Activated gamma-delta T cell treated with anti-CD3 and anti-CD28 coated beads, Interleukin-2, amount 50 U/mL, for 16 hours (primary cell): ENCODE measurements at regions not wholly inside any gene's neighbourhood (a gene's known extent, or its start where the extent isn't known, plus 50 kb on each side); places are given as distances from the start of the nearest gene placed in this dataset.

Source experiments
- DNase-seq: peaks from one replicate; pipeline ENCODE4 v3.0.0-alpha.2; 2020; ENCODE audit warnings: low read depth

DNA sequence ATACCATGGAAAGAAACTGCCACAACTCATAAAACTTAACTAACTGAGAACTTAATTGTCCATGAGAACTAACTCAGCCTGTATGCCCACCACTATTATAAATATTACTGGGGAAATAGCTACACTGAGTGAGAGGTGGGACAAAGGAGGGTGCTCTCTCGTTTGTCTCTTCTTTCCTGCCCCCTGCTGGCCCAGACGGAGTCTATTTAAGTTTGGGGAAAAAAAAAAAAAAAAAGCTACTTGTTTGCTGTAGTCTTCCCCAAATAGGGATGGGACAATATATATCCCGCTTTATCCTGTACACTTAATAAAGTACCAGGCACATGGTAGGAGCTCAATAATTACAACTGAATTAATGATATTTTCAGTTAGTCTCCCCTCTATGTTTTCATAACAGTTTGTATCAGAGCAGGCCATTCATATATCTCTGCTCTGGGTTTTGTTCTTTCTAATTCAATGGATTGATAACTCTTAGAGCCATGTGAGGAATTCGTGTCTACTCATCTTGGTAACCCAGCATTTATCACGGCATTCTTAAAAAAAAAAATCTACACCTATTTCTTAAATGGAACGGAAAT lies 647.6 kb upstream of the PKDCC start:
- no peak for DNase-seq

DNA sequence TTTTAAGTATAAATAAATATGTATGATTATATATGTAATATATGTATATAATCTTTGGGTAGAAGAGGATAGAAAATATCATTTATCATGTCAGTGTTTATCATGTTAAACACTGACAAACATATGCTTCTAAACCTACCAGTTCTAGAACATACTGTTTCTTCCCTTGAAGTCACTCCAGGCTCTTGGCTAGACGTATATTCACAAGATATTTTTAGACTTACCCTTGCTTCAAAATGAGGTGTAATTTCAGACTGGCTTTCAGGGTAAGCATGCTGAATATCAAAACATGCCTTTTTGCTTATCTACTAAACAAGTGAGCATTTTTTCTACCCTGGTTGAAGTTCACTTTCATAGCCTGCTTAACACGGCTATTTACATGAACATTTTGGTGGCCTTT lies 642.4 kb upstream of the PKDCC start:
- DNase-seq: no peak

DNA sequence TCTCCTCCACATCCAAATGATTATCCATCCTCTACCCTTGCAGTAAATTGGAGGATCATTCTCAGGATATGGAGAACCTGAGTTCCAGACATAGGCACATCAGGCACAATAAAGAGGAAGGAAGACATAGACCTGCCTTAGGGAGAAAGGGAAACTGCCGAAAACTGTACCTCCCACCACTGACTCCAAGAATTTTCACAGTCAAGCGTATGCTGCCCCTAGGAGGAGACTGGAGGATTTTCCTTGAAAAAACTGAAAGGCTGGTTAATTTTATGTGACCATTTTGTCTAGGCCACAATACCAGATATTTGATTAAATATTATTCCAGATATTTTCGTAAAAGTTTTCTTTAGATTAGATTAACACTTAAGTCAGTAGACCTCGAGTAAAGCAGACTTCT lies 638.5 kb upstream of the PKDCC start:
- no peak for DNase-seq

DNA sequence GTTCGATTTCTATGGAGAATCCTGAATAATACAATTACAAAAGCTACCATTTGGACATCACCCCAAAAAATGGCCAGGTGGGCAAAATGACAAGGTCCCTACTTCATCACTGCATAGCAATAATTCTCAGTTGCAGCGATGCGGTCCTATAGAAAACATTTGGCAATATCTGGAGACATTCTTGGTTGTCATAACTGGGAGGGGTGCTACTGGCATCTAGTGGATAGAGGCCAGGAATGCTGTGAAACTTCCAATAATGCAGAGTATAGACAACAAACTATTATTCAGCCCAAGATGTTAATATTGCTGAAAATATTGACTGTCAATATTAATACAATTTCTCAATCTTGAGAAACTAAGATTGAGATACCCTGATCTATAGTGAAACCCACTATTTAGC lies 637.8 kb upstream of the PKDCC start:
- no peak for DNase-seq

DNA sequence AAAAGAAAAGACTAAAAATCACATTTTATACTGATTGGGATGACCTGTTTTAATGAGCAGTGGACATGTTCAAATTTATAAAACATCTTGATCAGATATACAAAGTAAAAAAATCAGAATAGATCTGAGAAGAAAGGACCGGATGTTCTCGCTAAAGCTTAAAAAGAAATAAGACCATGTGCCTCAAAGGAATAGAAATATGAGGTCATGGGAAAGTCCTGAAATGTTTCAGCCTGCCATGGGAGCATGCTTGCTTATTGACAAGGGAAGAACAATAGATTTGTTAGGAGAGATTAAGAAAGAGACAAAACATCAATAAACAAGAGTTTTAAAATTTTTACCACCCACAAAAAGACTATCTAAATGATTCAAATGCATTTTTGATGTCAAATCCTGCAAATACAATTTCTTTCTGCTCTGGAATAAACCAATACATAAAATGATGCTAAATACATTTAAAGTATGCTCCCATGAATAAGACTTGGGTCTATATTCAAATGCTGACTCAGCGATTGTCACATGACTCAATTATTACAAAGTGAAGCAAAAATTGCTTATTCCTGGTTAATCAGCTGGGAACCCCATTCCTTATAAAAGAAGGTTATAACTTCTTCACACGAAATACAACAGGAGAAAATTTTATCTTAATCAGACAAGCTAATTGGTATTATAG lies 633.9 kb upstream of the PKDCC start:
- no peak for DNase-seq

DNA sequence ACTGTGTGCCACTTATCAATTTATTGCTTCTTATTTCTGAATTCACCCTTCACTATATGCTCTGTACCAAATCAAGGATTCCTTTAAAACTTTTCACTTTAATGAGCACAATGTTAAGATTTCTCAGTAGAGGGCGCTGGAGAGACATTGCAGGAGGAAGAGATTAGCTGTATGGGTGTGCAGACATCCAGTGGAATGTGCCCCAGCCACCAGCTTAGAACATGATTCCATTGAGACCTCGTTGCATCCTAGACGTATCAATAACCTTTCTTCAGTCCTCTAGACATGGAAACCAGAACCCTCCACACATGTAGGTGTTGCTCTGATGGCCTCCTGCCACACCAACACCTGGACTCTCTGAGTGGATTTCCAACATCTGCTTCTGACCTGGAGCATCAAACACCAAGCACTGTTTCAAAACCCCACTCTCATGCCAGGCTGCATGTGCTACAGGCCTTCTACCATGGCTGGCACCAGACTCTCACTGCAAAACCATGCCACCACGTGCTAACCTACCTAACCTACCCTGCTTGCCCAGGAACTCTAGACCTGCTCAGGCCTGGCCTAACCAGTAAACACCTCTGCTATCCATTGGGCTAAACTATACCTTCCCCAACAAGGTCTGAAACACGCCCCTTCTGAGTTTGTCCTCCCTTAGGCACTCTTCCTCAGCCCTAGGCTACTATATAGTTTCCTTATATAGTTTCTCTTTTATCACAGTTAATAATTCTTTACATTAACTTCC lies 633.2 kb upstream of the PKDCC start:
- DNase-seq: no peak

DNA sequence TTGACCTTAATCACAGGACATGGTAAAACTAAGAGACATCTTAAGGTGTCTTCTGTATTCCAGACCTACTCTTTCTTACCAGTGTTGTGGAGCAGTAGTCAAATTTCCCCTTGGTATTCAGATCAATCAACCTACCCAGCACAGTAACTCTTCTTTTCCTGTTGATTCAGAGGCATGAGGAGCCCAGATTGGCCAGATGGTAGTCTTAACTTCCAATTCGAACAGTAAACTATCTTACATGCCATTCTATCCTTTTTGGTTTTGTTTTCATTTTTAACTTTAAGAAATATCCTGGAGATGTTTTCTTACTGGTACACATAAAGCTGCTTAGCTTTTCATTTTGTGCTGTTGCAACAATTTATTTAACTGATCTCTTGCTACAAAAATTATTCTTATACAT lies 630.3 kb upstream of the PKDCC start:
- DNase-seq: no peak

DNA sequence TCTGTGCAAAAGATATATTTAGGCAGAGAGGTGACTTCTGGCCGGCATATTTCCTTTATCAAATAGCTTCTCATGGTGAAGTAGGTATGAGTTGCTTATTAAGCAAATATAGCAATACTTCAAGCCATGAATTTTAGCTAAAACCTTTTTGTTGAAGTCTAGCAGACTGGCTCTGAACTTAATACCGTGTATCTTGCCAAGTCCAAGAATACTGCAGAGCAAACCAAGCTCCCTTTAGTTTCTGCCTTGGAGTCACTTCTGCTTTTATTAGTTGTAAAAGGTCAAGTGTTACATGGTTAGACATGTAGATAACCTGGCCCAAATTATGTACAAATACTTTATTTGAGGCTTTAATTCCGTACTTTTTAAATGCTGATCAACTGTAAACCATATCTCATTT lies 627.6 kb upstream of the PKDCC start:
- no peak for DNase-seq

DNA sequence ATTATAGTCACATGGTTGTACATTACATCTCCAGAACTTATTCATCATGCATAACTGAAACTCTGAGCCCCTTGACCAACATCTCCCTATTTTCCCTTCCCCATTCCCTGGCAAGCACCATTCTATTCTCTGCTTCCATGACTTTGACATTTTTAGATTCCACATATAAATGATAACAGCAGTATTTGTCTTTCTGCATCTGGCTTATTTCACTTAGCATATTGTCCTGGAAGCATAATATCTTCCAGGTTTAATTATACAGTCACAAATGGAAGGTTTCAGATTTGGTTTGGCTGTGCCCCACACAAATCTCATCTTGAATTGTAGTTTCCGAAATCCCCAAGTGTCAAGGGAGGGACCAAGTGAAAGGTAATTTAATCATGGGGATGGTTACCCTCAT lies 626.9 kb upstream of the PKDCC start:
- DNase-seq: no peak

DNA sequence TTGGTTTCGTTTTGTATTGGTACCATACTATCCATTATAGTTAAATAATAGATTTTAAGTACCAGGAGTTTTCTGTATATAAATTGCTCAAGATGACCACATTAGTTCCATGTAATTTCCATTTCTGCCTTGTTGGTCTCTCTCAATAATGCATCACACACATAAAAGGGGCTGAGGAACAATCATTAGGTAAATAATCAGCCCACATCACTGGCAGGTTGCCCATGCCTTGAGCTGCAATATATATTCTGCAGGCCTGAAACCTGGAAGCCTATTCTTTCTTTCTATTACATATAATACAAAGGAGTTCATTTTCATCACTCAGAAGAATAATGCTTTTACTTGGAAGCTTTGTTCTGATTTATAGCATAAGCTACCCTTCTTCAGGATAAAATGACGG lies 616.1 kb upstream of the PKDCC start:
- DNase-seq: no peak

DNA sequence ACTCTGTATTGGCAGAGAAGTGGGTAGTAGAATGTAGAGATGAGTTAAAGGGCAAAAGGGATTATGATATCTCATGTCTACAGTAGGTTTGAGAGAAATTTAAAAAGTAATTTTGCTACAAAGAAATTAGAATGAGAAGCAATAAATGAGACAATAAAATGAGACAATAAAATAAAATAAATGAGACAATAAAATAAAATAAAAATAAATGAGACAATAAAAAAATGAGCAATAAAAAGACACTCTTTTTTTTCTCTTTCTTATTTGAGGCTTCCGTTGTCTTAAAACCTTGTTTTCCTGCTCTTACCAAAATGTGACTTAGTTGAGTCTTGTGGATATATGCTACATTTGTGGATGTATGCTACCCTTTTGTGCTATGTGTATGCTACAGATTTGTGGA lies 615.4 kb upstream of the PKDCC start:
- no peak for DNase-seq

DNA sequence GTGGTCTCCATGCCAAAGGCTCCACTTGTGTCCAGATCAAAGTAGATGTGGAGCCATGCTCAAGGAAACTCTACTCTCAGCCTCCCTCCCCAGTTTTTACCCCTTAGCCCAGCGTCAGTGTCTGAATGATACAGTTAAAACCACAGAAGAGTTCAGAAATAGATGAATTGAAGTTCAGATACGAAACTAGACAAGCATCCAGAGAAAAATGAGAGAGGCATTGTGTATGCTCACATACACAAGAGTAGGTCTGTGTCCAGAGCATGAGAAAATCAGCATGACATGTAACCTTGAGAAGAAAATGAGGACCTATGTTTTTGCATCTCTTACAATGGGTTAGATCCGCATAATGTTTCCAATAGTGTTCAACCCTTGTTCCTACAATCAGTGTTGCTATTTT lies 612.8 kb upstream of the PKDCC start:
- no peak for DNase-seq

DNA sequence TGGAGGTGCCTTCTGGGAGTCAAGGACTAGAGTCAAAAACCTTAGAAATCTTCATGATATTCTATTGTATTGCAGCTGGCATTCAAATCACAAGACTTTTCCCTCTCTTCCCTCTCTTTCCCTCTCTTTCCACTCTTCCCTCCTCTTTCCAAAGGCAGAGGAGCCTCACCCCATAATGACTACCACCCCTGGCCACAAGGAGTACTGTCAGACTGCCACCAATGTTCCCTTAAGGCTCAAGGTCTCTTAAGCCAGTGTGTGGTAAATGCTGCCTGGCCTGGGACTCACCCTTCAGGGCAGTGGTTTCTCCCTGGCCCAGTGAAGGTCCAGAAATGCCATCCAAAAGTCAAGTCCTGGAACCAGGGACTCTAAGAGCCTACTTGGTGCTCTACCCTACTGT lies 605.9 kb upstream of the PKDCC start:
- DNase-seq: no peak

DNA sequence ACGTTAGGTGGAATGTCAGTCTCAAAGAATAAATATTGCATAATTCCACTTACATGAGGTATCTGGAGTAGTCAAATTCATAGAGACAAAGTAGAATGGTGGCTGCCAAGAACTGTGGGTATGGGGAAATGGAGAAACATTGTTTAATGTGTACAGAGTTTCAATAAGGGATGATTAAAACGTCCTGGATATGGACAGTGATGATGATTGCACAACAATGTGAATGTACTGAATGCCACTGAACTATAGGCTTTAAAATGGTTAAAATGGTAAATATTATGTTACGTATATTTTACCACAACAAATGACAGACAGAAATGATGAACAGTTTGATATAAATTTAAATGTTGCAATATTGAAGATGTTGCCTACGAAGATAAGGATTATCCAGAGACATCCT lies 602.0 kb upstream of the PKDCC start:
- DNase-seq: no peak

DNA sequence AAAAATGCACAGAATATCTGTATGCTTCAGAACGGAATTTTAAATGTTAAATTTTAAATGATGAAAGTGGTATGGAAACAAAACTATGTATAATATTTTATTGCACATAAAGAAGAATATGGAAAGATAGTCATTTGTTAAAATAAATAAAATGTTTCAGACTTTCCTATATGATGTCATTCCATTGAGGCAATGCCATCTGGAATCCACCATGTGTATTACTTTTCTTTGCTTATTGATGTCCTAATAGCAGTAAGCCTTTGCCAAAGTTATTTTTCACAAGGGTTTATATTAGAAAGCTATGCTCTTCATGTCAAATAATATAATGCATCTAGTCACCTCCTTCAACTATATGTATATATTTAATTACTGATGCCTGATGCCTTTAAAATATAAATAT lies 601.6 kb upstream of the PKDCC start:
- no peak for DNase-seq

DNA sequence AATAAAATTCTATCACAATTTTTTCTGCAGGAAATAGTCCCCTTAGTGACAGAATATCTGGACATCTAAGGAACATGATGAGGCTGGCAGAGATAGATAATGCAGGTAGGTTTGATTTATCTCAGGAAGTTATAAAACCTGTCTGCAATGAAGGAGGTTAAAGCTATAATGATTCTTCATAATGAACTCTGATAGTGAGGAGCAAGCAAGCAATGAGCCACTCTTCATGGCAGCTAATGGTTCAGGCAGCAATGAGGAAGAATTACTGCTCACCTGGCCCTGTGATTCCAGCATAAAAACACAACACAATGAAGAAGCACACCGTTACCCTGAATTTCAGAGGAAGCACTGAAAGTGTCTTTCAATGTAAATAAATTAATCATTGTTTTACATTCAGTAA lies 599.6 kb upstream of the PKDCC start:
- DNase-seq: no peak

DNA sequence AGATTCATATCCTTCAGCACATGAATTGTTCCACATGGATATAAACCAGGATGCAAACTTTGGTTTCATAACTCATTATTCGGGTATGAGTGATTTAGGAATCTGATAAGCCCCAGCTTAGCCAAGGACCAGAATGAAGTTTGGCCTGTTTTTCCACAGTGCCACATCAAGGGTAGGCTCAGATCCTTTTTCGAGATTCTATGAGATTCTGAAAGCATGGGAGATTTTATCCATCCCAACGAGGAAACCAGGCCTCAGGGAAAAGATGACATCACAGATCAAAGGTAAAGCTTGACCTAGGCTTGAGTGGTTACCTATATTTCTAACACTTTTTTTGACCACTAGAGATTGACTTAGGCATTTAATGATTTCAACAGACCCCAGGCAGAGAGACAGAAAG lies 590.8 kb upstream of the PKDCC start:
- no peak for DNase-seq

DNA sequence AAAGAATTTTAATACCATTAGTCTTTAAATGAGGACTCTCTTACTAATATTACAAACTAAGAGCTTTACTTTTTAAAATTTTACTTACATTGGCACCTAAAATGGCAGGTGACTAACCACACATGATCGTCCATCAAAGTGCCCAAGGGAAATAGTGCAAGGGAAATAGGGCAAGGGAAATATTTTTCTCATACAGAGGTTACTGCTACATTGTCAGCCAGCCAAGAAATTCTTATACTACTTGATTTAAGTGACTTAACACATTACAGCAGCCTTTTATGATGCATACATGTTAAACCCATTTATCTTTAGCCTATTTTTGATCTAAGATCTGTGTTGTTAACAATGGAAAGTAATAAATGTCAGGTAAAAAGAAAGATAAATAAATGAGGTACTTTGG lies 587.2 kb upstream of the PKDCC start:
- DNase-seq: no peak

DNA sequence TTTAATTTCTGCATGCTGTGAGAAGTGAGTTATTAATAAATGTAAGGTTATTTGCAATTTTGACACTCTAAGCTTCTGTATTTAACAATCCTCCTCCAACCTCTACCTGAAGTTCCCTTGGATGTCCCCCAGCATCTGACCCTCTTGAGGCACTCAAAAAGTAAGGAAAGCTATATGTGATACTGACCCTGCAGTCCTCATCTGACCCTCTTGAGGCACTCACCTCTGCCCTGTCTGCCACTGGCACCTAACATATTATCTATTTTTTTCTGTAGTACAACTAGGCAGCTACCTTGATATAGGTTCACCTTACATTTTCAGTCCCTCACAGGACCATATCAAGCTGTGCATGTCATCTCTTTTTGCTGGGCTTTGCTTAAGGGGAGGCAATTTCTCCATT lies 583.4 kb upstream of the PKDCC start:
- no peak for DNase-seq

DNA sequence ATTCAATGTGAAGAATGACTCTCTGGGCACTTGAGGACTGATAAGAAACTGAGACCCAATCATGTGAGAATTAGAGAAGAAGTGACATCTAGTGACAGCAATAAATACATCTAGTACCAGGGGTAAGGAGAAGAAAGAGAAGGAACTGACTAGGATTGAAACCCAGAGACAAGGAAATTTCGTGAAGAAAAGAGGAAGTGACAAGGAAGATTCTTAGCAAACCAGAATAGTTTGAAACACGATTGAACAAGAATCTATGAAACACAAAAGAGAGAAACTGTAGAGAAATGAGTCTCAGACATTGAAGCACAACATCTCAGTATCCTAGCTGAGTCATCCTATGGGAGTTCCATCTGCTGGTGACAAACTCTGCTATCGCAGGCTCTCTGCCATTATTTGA lies 571.9 kb upstream of the PKDCC start:
- no peak for DNase-seq

DNA sequence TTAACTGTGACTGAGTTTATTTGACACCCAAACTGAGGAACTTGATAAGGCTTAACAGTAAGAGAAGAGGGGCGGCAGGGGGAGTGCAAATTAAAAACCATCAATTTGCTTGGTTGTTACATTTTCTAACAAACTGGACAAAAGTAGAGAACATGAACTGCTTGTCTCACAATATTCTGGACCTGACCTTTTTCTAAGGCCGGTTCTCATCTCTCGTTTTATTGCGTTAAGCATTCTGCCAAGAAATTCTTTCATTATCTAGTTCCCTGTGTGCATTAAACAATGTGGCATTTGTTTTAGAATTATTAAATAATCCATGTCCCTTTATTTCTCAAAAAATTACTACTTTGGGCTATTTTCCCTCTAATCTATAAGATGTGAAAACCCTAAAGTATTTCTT lies 565.2 kb upstream of the PKDCC start:
- no peak for DNase-seq

DNA sequence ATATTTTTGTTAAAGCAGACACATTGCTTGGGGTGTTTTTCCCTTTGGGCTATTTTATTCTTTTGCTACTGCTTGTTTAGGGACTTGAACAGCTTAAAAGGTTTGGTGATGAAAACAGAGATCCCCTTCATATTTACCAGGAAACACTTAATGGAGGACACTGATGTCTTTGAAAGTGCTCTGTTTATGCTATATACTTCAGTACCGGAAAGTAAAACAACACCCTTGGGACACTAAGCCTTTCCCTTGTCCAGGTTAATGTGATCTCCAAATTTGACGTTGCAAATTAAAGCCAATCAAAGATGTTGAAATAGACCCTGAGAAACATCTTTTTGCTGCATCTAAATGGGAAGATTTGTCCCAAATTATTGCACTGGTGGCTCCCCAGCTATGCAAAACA lies 564.6 kb upstream of the PKDCC start:
- no peak for DNase-seq

DNA sequence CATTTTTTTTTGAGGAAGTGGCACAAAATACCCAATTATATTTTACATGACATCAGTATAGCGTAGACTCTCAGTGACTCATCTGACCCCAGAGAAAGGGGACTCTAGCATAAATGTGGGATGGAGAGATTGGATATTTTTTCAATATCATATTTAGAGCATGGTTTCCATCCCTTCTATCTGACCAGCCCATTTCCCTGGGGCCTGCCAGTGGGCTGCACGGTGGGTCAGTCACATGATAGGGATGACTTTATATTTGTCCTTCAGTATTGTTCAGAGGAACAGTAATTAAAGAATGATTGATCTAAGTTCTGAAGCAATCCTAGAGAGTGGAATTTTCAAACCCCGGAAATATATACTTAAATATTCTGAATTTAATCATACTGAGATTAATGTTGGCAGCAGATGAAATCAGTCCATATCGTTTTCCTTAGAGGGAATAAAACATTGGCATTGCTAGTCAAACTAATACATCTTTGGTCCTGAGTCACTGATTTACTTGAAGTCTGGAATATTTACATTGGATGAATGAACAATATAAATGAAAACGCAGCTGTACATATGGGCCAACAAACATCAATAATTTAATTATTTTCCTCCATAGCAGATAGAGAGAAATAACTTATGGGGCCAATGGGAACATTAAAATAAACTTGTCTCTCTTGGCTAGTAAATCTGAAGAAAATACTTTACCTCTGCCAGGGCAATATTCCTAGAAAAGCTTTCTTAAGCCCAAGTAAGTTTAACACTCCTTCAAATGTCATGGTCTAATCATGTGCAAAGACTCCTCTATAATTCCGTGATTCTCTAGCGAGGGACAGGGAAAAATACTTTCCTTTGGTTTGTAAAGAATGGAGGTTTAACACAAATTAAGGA lies 563.6 kb upstream of the PKDCC start:
- DNase-seq: no peak
